Pancreas (tissue), 10 donors: ENCODE measurements at regions not wholly inside any gene's neighbourhood (a gene's known extent, or its start where the extent isn't known, plus 50 kb on each side); places are given as distances from the start of the nearest gene placed in this dataset.
A peak's percentile ranks its signal among the peaks of the same experiment; 100 is the strongest.

Source experiments
- ATAC-seq, 4 donors: fragments of 200-7000 bp; cut with Tn5 transposase; one replicate each; pipeline versions ENCODE4 v1.8.0 to v1.9.1; 2020; ENCODE audit warnings: mild to moderate bottlenecking in 4 of 4, moderate library complexity in 4 of 4
- DNase-seq, 6 donors: peaks; one replicate each; pipeline ENCODE4 v3.0.0-alpha.2; 2020
- FAIRE-seq: peaks from 2 replicates; lab custom pipeline; 2012; peaks lifted over from hg19 to GRCh38; lab: Jason Lieb, UNC
- H3K27ac ChIP-seq, 4 donors: fragments of 200-600 bp; sonication (generic); 1 replicate in 3 of 4; 2 replicates in 1 of 4; pipeline versions ENCODE4 v1.5.0 to v1.8.0; 2020
- H3K27me3 ChIP-seq, 4 donors: fragments of 200-600 bp; one replicate each; pipeline ENCODE4 v1.8.0; 2021
- H3K36me3 ChIP-seq, 3 donors: fragments of 200-600 bp; sonication (generic) in 1 of 3; one replicate each; pipeline versions ENCODE4 v1.5.0 to v1.8.0; 2020 to 2021
- H3K4me1 ChIP-seq, 3 donors: fragments of 200-600 bp; one replicate each; pipeline ENCODE4 v1.8.0; 2021
- H3K4me3 ChIP-seq, 4 donors: fragments of 200-600 bp; sonication (generic) in 2 of 4; one replicate each; pipeline versions ENCODE4 v1.5.0 to v1.8.0; 2020 to 2021
- H3K9me3 ChIP-seq, 4 donors: fragments of 200-600 bp; one replicate each; pipeline ENCODE4 v1.8.0; 2021
- WGBS, 2 donors: extraction: QIAGEN DNeasy Blood & Tissue Kit; methylation state at CpG; one replicate each; pipeline ENCODE4 v1.1.7; 2013; 5-methylcytosine and 5-hydroxymethylcytosine counted together
- intact Hi-C, 3 donors: fragments of 100-400 bp; cut with DNase I; formaldehyde crosslinking; loops; one replicate each; pipeline versions ENCODE4 v1.11.1 to v1.14.2; 2022
- TF ChIP-seq, protein P1 (sequence below), 4 donors: fragments of 200-600 bp; sonication (generic) in 3 of 4; IDR thresholded peaks; one replicate each; pipeline versions ENCODE4 v1.5.0 to v1.8.0; 2021; ENCODE audit warnings: antibody characterized with exemption in 4 of 4
- donor health status: healthy with polysubstance abuse.
- donor health status: DM: no; HTN: no; CAD: no; lungs with moderate emphysema.
- donor health status: DM: no; HTN: no; CAD: no.
- donor health status: control.
- donor health status: control.
- donor health status: Bipolar disorder and iron deficiency.
- donor health status: DM: yes; HTN: yes; CAD: no.
- donor health status: DM: no; HTN: no; CAD: no.
- donor health status: DM: no; HTN: no; CAD: no.
- donor health status: DM: yes; HTN: yes; CAD: no.

DNA sequence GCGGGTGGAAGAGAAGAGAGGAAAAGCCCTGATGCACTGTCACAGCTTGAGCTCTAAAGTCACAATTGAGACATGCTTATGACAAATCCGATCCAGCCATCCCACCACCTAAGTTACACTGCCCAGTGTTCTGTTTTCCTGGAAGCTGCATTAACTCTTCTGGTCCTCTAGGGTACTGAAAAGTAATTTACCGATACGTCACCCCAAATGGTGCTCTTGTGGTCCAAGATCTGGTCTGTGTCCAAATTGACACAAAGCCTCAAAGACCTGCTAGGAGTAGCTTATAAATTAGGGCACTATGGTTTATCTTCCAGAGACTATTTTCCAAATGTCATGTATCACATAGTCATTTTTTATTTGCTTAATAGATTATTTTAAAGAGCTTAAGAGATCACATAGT lies 186.7 kb upstream of the ETAA1 start:
- WGBS, 2 donors: 63 to 82% methylated on average over 4 of the region's 4 CpGs
- H3K27ac ChIP-seq: no peak overlapping the region
- H3K9me3 ChIP-seq: no peaks in the 10 kb centered on the region
- peaks cover under 1 to 31% (median 10%) of the 10 kb centered on the region in 3 donors for H3K4me1 ChIP-seq
- H3K36me3 ChIP-seq: no peaks in the 10 kb centered on the region
- DNase-seq (no peak), FAIRE-seq (no peak), ATAC-seq (no peak)
- no peaks in the 10 kb centered on the region for H3K27me3 ChIP-seq
- intact Hi-C loops: loop anchor here in 1 of 3 donors (5.0 to 10.0 kb wide), 2 partner anchors 628 to 776 kb away; partner anchors contain the start of gene MEIS1
- H3K4me3 ChIP-seq: no peak overlapping the region
- TF ChIP-seq, protein P1, sequence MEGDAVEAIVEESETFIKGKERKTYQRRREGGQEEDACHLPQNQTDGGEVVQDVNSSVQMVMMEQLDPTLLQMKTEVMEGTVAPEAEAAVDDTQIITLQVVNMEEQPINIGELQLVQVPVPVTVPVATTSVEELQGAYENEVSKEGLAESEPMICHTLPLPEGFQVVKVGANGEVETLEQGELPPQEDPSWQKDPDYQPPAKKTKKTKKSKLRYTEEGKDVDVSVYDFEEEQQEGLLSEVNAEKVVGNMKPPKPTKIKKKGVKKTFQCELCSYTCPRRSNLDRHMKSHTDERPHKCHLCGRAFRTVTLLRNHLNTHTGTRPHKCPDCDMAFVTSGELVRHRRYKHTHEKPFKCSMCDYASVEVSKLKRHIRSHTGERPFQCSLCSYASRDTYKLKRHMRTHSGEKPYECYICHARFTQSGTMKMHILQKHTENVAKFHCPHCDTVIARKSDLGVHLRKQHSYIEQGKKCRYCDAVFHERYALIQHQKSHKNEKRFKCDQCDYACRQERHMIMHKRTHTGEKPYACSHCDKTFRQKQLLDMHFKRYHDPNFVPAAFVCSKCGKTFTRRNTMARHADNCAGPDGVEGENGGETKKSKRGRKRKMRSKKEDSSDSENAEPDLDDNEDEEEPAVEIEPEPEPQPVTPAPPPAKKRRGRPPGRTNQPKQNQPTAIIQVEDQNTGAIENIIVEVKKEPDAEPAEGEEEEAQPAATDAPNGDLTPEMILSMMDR (IDR thresholded peaks at IDR 0.05): no peak

DNA sequence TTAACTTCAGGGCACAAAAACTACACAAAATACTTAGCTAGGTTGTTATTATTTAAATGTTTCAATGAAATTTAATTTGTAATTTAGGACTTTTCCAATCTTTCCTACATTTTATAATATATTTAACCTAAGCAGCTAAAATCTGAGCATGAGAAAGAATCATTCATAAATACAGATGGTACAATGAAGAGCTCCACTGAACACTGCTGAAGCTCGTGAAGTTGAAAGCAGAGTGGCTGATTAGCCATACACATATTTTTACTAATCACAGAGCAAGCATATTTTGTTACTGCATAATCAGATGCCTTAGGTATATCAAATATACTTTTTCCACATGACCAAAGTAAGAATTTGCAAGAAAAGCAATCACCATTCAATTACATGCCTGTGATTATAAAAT lies 184.9 kb upstream of the ETAA1 start:
- Histone ChIP-seq H3K36me3 (no peaks in the 10 kb centered on the region), H3K27ac (peak overlapping the region in 2 of 4 donors; percentile 90 to 92), H3K9me3 (no peaks in the 10 kb centered on the region), H3K4me1 (peaks cover 13 to 47% (median 22%) of the 10 kb centered on the region in 3 donors), H3K27me3 (no peaks in the 10 kb centered on the region), H3K4me3 (peak overlapping the region; percentile 24 to 56 (median 48))
- no peak for FAIRE-seq
- no peak for ATAC-seq
- TF ChIP-seq, protein P1 (IDR thresholded peaks at IDR 0.05): no peak
- intact Hi-C loops: loop anchor here in 1 of 3 donors (5.0 to 10.0 kb wide), 2 partner anchors 630 to 777 kb away; partner anchors contain the start of gene MEIS1
- 16% methylated on average over 1 of the region's 1 CpG for WGBS, 2 donors
- no peak for DNase-seq

DNA sequence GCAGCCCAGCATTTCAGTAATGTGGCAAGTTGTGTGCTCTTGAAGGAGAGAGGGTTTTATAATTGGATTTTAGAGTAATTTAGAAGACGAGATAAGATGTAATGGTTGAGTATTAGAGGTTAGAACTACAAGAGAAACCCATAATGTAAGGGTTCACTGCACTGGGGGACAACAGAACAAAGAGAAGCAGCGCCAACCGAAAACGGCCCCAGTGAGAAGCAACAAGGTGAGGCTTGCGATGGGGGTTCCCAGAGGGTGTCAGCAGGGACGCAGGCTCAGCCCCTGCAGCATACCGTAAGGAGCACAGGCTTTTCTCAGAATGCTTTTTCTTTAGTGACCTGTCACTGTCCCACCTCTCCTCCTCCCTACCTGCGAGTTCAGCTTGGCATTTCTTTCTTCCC lies 183.9 kb upstream of the ETAA1 start:
- Histone ChIP-seq H3K4me1 (peaks cover 13 to 46% (median 22%) of the 10 kb centered on the region in 3 donors), H3K27me3 (no peaks in the 10 kb centered on the region), H3K4me3 (peak overlapping the region; percentile 24 to 56 (median 48)), H3K27ac (peak overlapping the region; percentile 32 to 92 (median 79)), H3K36me3 (no peaks in the 10 kb centered on the region), H3K9me3 (no peaks in the 10 kb centered on the region)
- DNase-seq (peak; percentile 39 to 78 (median 64)), FAIRE-seq (no peak), ATAC-seq (peak; percentile 42 to 69 (median 66))
- intact Hi-C loops: loop anchor here in 1 of 3 donors (5.0 to 10.0 kb wide), 2 partner anchors 631 to 778 kb away; partner anchors contain the start of gene MEIS1
- 15 to 34% methylated on average over 8 of the region's 8 CpGs for WGBS, 2 donors
- TF ChIP-seq, protein P1 (IDR thresholded peaks at IDR 0.05): no peak

DNA sequence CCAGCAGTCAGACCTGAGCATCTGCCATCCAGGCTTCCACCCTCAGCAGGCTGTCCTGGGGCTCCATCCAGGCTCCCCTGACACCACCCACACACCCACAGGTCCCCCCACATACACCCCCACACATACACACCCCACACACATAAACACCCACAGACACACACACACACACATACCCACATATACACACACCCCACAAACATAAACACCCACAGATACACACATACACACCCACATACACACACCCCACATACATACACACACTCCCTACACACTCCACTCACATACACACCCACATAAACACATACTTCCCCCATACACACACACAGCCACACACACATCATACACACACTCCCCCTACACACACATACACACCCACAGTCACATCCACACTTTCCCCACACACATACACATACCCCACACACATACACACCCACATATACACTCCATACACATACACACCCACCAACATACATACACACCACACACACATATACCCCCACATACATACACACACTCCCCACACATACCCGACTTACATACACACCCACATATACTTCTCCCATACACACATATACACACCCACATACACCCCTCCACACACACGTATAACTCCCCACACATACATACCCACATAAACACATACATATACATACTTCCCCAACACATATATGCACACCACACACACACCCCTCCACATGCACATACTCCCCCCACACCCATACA lies 183.3 kb upstream of the ETAA1 start:
- no peaks in the 10 kb centered on the region for H3K36me3 ChIP-seq
- peaks cover 13 to 41% (median 21%) of the 10 kb centered on the region in 3 donors for H3K4me1 ChIP-seq
- 14 to 20% methylated on average over 2 of the region's 2 CpGs for WGBS, 2 donors
- TF ChIP-seq, protein P1 (IDR thresholded peaks at IDR 0.05): no peak
- intact Hi-C loops: loop anchor here in 1 of 3 donors (5.0 to 10.0 kb wide), 2 partner anchors 632 to 779 kb away; partner anchors contain the start of gene MEIS1
- ATAC-seq (peak in 2 of 4 donors; percentile 3 to 6), DNase-seq (no peak), FAIRE-seq (no peak)
- H3K27me3 ChIP-seq: no peaks in the 10 kb centered on the region
- H3K4me3 ChIP-seq: peak overlapping the region; percentile 24 to 56 (median 48)
- H3K27ac ChIP-seq: peak overlapping the region; percentile 32 to 92 (median 79)
- H3K9me3 ChIP-seq: no peaks in the 10 kb centered on the region
